Gastrocnemius medialis (tissue), 4 donors: ENCODE measurements at regions not wholly inside any gene's neighbourhood (a gene's known extent, or its start where the extent isn't known, plus 50 kb on each side); places are given as distances from the start of the nearest gene placed in this dataset.

ENCODE experiments used
- ATAC-seq, 2 donors: fragments of 150-250 bp; one replicate each; pipeline ENCODE4 v1.9.1; 2016
- DNase-seq, 2 donors: peaks; one replicate each; pipeline ENCODE4 v3.0.0-alpha.2; 2019
- H3K27ac ChIP-seq, 4 donors: fragments of 200-600 bp; sonication (generic); 1 replicate in 1 of 4; 2 replicates in 3 of 4; pipeline ENCODE4 v1.5.1; 2016 to 2018; ENCODE audit warnings: mild to moderate bottlenecking in 2 of 4, moderate library complexity in 1 of 4
- H3K27me3 ChIP-seq, 3 donors: fragments of 200-600 bp; sonication (generic) in 2 of 3; 1 replicate in 1 of 3; 2 replicates in 2 of 3; pipeline versions ENCODE4 v1.5.1 to v1.6.0; 2016 to 2019; ENCODE audit warnings: mild to moderate bottlenecking in 1 of 3, moderate library complexity in 1 of 3
- H3K36me3 ChIP-seq, 2 donors: fragments of 200-600 bp; sonication (generic) in 1 of 2; one replicate each; pipeline ENCODE4 v1.5.1; 2017 to 2018
- H3K4me1 ChIP-seq, 2 donors: fragments of 200-600 bp; sonication (generic) in 1 of 2; one replicate each; pipeline ENCODE4 v1.5.1; 2016 to 2017; ENCODE audit warnings: mild to moderate bottlenecking in 2 of 2
- H3K4me3 ChIP-seq, 4 donors: fragments of 200-600 bp; sonication (generic) in 3 of 4; 1 replicate in 1 of 4; 2 replicates in 3 of 4; pipeline ENCODE4 v1.5.1; 2016 to 2019; ENCODE audit warnings: mild to moderate bottlenecking in 2 of 4
- H3K9me3 ChIP-seq, 3 donors: fragments of 200-600 bp; sonication (generic) in 2 of 3; 1 replicate in 1 of 3; 2 replicates in 2 of 3; pipeline ENCODE4 v1.5.1; 2016 to 2019
- CTCF ChIP-seq, 5 experiments: fragments of 450-650 bp in 3 of 5; fragments of 200-600 bp in 2 of 5; sonication (generic) in 2 of 5; IDR thresholded peaks in 4 of 5; conservative IDR thresholded peaks in 1 of 5; 1 replicate in 4 of 5; 2 replicates in 1 of 5; pipeline ENCODE4 v1.5.1; 2016 to 2019; ENCODE audit warnings: antibody characterized with exemption in 5 of 5, mild to moderate bottlenecking in 3 of 5, moderate library complexity in 3 of 5
- POLR2A ChIP-seq, 2 donors: fragments of 450-650 bp; IDR thresholded peaks; one replicate each; pipeline ENCODE4 v1.6.1; 2017; ENCODE audit warnings: antibody characterized with exemption in 2 of 2, mild to moderate bottlenecking in 2 of 2, moderate library complexity in 2 of 2
- in situ Hi-C, 4 donors: fragments of 200-750 bp; cut with MboI; loops; one replicate each; pipeline versions ENCODE4 v1.15.0 to v1.8.0; 2017; ENCODE audit warnings: low sequenced_read_pairs in 4 of 4
- intact Hi-C: fragments of 100-400 bp; cut with DNase I; formaldehyde crosslinking; loops from one replicate; pipeline ENCODE4 v1.15.1; 2023; ENCODE audit warnings: low total_unique reads

- in situ Hi-C loops, result loop anchor here in 1 of 4 donors (10.0 to 25.0 kb wide), 2 partner anchors 180 to 688 kb away; no protein-coding TSS in a partner anchor
- no peaks in the 10 kb centered on the region for H3K27me3 ChIP-seq
- H3K9me3 ChIP-seq, result no peaks in the 10 kb centered on the region
- no peak overlapping the region for H3K27ac ChIP-seq
- TF ChIP-seq CTCF (IDR thresholded peaks at IDR 0.05 in 4 of 5, conservative IDR thresholded peaks at IDR 0.05 in 1 of 5) (no peak), POLR2A (IDR thresholded peaks at IDR 0.05) (no peak)
- no peak overlapping the region for H3K4me3 ChIP-seq
- no peaks in the 10 kb centered on the region for H3K36me3 ChIP-seq
- intact Hi-C loops, result no loop called here
- DNase-seq (no peak), ATAC-seq (no peak)
- H3K4me1 ChIP-seq, result peaks cover 4 to 6% of the 10 kb centered on the region in 2 donors
These were observed 233.5 kb upstream of the TNRC6C start for GRCh38 chr17:77724876-77725615.

- Histone ChIP-seq H3K36me3 (no peaks in the 10 kb centered on the region), H3K4me1 (peaks cover 4 to 6% of the 10 kb centered on the region in 2 donors), H3K4me3 (no peak overlapping the region), H3K9me3 (no peaks in the 10 kb centered on the region), H3K27me3 (no peaks in the 10 kb centered on the region), H3K27ac (no peak overlapping the region)
- intact Hi-C loops, result no loop called here
- TF ChIP-seq CTCF (IDR thresholded peaks at IDR 0.05 in 4 of 5, conservative IDR thresholded peaks at IDR 0.05 in 1 of 5), result no peak
- TF ChIP-seq POLR2A (IDR thresholded peaks at IDR 0.05), result no peak
- ATAC-seq, result no peak
- in situ Hi-C loops, result loop anchor here in 1 of 4 donors (10.0 to 25.0 kb wide), 2 partner anchors 181 to 689 kb away; no protein-coding TSS in a partner anchor
- no peak for DNase-seq
These were observed 232.7 kb upstream of the TNRC6C start for GRCh38 chr17:77725846-77726245.

- TF ChIP-seq POLR2A (IDR thresholded peaks at IDR 0.05) (no peak), CTCF (IDR thresholded peaks at IDR 0.05 in 4 of 5, conservative IDR thresholded peaks at IDR 0.05 in 1 of 5) (no peak)
- ATAC-seq (no peak), DNase-seq (no peak)
- Histone ChIP-seq H3K36me3 (no peaks in the 10 kb centered on the region), H3K27ac (peak overlapping the region in 2 of 4 donors; percentile 46 to 64), H3K9me3 (no peaks in the 10 kb centered on the region), H3K4me1 (peaks cover 4 to 6% of the 10 kb centered on the region in 2 donors), H3K27me3 (no peaks in the 10 kb centered on the region), H3K4me3 (no peak overlapping the region)
- in situ Hi-C loops, result loop anchor here in 1 of 4 donors (10.0 to 25.0 kb wide), 2 partner anchors 182 to 689 kb away; no protein-coding TSS in a partner anchor
- intact Hi-C loops, result no loop called here
These were observed 231.9 kb upstream of the TNRC6C start for GRCh38 chr17:77726549-77727006.

GRCh38 chr17:77727037-77727615 lies 231.4 kb upstream of the TNRC6C start:
- Histone ChIP-seq H3K4me3 (no peak overlapping the region), H3K36me3 (no peaks in the 10 kb centered on the region), H3K27ac (peak overlapping the region; percentile 46 to 67 (median 60)), H3K4me1 (peaks cover 4 to 6% of the 10 kb centered on the region in 2 donors), H3K9me3 (no peaks in the 10 kb centered on the region), H3K27me3 (no peaks in the 10 kb centered on the region)
- TF ChIP-seq POLR2A (IDR thresholded peaks at IDR 0.05) (no peak), CTCF (IDR thresholded peaks at IDR 0.05 in 4 of 5, conservative IDR thresholded peaks at IDR 0.05 in 1 of 5) (no peak)
- in situ Hi-C loops, result loop anchor here in 1 of 4 donors (10.0 to 25.0 kb wide), 2 partner anchors 182 to 690 kb away; no protein-coding TSS in a partner anchor
- intact Hi-C loops, result no loop called here
- no peak for DNase-seq
- ATAC-seq, result no peak
